HCT116 (cell line): ENCODE measurements at regions not wholly inside any gene's neighbourhood (a gene's known extent, or its start where the extent isn't known, plus 50 kb on each side); places are given as distances from the start of the nearest gene placed in this dataset.

ENCODE experiments used
- ATAC-seq: fragments of 200-7000 bp; cut with Tn5 transposase; 2 replicates; pipeline ENCODE4 v1.9.1; 2020; ENCODE audit warnings: mild to moderate bottlenecking, moderate library complexity
- BruUV-seq: library from RNA; stranded (reverse); fragments of 400-500 nt; replicated peaks from 2 replicates; lab custom pipeline; 2021; lab: Mats Ljungman, UMichigan
- CTCF ChIA-PET: fragments of 300-600 bp; sonication (Branson Sonifier 250); formaldehyde crosslinking; loops from one replicate; lab custom pipeline; 2021; ENCODE audit warnings: antibody characterized with exemption; lab: Charles Lee
- POLR2A ChIA-PET: fragments of 300-600, 350-600 bp; sonication (Branson Sonifier 250); formaldehyde crosslinking; loops from one replicate; lab custom pipeline; 2021; ENCODE audit warnings: antibody characterized with exemption; lab: Charles Lee
- RAD21 ChIA-PET, 2 experiments: fragments of 300-600 bp; sonication (Branson Sonifier 250); formaldehyde crosslinking; loops; one replicate each; lab custom pipeline; 2023; ENCODE audit warnings: low total read pairs in 2 of 2; ENCODE audit not compliant: uncharacterized antibody in 2 of 2, unreplicated experiment in 2 of 2, low non-redundant PET in 1 of 2; lab: Charles Lee
- DNase-seq: peaks from one replicate; pipeline ENCODE4 v3.0.0-alpha.2; 2010; ENCODE audit warnings: low read depth, low spot score
- H2AFZ ChIP-seq: fragments of 200-600 bp; shearing (Covaris generic), sonication (generic); 2 replicates; pipeline ENCODE4 v1.6.1; 2017; ENCODE audit warnings: low read depth, mixed run types, mixed read lengths, antibody characterized with exemption, low read length; ENCODE audit not compliant: poor library complexity, severe bottlenecking
- H3K27ac ChIP-seq: 2 replicates; pipeline ENCODE4 v1.5.1; 2012; ENCODE audit warnings: low read depth, low read length
- H3K27me3 ChIP-seq: fragments of 200-600 bp; sonication (generic); 2 replicates; pipeline ENCODE4 v1.6.1; 2016; ENCODE audit warnings: mixed run types, low read length, mixed read lengths; ENCODE audit not compliant: insufficient read depth
- H3K36me3 ChIP-seq, 2 experiments: fragments of 200-500 bp in 1 of 2; fragments of 200-600 bp in 1 of 2; sonication (Bioruptor generic) in 1 of 2; sonication (generic) in 1 of 2; 2 replicates each; pipeline versions ENCODE4 v1.5.1 to v1.6.1; 2014 to 2016; ENCODE audit warnings: low read length in 2 of 2, inconsistent platforms in 1 of 2, mixed read lengths in 1 of 2, mixed run types in 1 of 2; ENCODE audit not compliant: insufficient read depth in 2 of 2, control insufficient read depth in 1 of 2
- H3K4me1 ChIP-seq, 2 experiments: fragments of 200-600 bp in 1 of 2; sonication (generic) in 1 of 2; 2 replicates each; pipeline versions ENCODE4 v1.5.1 to v1.6.1; 2012 to 2017; ENCODE audit warnings: low read length in 2 of 2, inconsistent platforms in 1 of 2, mild to moderate bottlenecking in 1 of 2, mixed read lengths in 1 of 2, mixed run types in 1 of 2, moderate library complexity in 1 of 2; ENCODE audit not compliant: insufficient read depth in 2 of 2, control insufficient read depth in 1 of 2
- H3K4me2 ChIP-seq: fragments of 200-600 bp; sonication (generic); 2 replicates; pipeline ENCODE4 v1.6.1; 2017; ENCODE audit warnings: mixed run types, low read length, mixed read lengths
- H3K4me3 ChIP-seq, 2 experiments: fragments of 200-600 bp in 1 of 2; sonication (generic) in 1 of 2; replicated peaks in 1 of 2; 2 replicates each; pipeline ENCODE4 v1.5.1; 2011 to 2016; ENCODE audit warnings: low read length in 2 of 2, control low read depth in 1 of 2, low read depth in 1 of 2, mild to moderate bottlenecking in 1 of 2, mixed read lengths in 1 of 2, mixed run types in 1 of 2
- H3K79me2 ChIP-seq: fragments of 200-600 bp; sonication (generic); 2 replicates; pipeline ENCODE4 v1.6.1; 2017; ENCODE audit warnings: mild to moderate bottlenecking, mixed run types, low read length, moderate library complexity, mixed read lengths; ENCODE audit not compliant: insufficient read depth
- H3K9ac ChIP-seq: fragments of 200-600 bp; sonication (generic); 2 replicates; pipeline ENCODE4 v1.6.1; 2016; ENCODE audit warnings: low read length, mixed read lengths
- H3K9me2 ChIP-seq: fragments of 200-600 bp; sonication (generic), shearing (Covaris generic); 2 replicates; pipeline ENCODE4 v1.6.1; 2017; ENCODE audit warnings: mixed run types, mild to moderate bottlenecking, moderate library complexity; ENCODE audit not compliant: insufficient read depth
- H3K9me3 ChIP-seq, 2 experiments: fragments of 200-500 bp in 1 of 2; fragments of 200-600 bp in 1 of 2; sonication (Bioruptor generic) in 1 of 2; sonication (generic) in 1 of 2; 2 replicates each; pipeline ENCODE4 v1.6.1; 2014 to 2017; ENCODE audit warnings: low read length in 2 of 2, mixed read lengths in 2 of 2, inconsistent platforms in 1 of 2, low read depth in 1 of 2, mild to moderate bottlenecking in 1 of 2, mixed run types in 1 of 2, moderate library complexity in 1 of 2; ENCODE audit not compliant: control insufficient read depth in 1 of 2, insufficient read depth in 1 of 2
- H4K20me1 ChIP-seq: fragments of 200-600 bp; sonication (generic), shearing (Covaris generic); 2 replicates; pipeline ENCODE4 v1.6.1; 2017; ENCODE audit warnings: mixed run types, mild to moderate bottlenecking, moderate library complexity; ENCODE audit not compliant: insufficient read depth
- ATF3 ChIP-seq: IDR thresholded peaks from 2 replicates; pipeline ENCODE4 v1.6.1; 2012
- CBX3 ChIP-seq: IDR thresholded peaks from 2 replicates; pipeline ENCODE4 v1.6.1; 2012; ENCODE audit warnings: low read depth
- CEBPB ChIP-seq: IDR thresholded peaks from 2 replicates; pipeline ENCODE4 v1.6.1; 2012; ENCODE audit warnings: low read depth
- CTCF ChIP-seq, 3 experiments: fragments of 200-600 bp in 1 of 3; sonication (generic) in 1 of 3; IDR thresholded peaks in 2 of 3; conservative IDR thresholded peaks in 1 of 3; 2 replicates each; pipeline ENCODE4 v1.5.1; 2012 to 2017; ENCODE audit warnings: low read depth in 2 of 3, low read length in 2 of 3, antibody characterized with exemption in 1 of 3, borderline replicate concordance in 1 of 3, control low read depth in 1 of 3, mild to moderate bottlenecking in 1 of 3, mixed read lengths in 1 of 3, mixed run types in 1 of 3, moderate library complexity in 1 of 3; ENCODE audit not compliant: insufficient read depth in 1 of 3
- EGR1 ChIP-seq: IDR thresholded peaks from 2 replicates; pipeline ENCODE4 v1.6.1; 2012; ENCODE audit warnings: low read depth
- EZH2 ChIP-seq: fragments of 200-600 bp; sonication (generic); IDR thresholded peaks from 2 replicates; pipeline ENCODE4 v1.6.1; 2017; ENCODE audit warnings: antibody characterized with exemption, mixed run types
- JUND ChIP-seq: IDR thresholded peaks from 2 replicates; pipeline ENCODE4 v1.6.1; 2012
- MAX ChIP-seq: IDR thresholded peaks from 2 replicates; pipeline ENCODE4 v1.6.1; 2012
- POLR2A ChIP-seq: IDR thresholded peaks from 2 replicates; pipeline ENCODE4 v1.7.0; 2011; ENCODE audit warnings: borderline replicate concordance; ENCODE audit not compliant: insufficient read depth, insufficient read length; ENCODE audit errors: extremely low read depth
- POLR2AphosphoS5 ChIP-seq: IDR thresholded peaks from 2 replicates; pipeline ENCODE4 v1.6.1; 2011; ENCODE audit warnings: mild to moderate bottlenecking, low read depth, low read length, moderate library complexity
- RAD21 ChIP-seq: IDR thresholded peaks from 2 replicates; pipeline ENCODE4 v1.6.1; 2012; ENCODE audit warnings: low read depth, mild to moderate bottlenecking
- SRF ChIP-seq: IDR thresholded peaks from 2 replicates; pipeline ENCODE4 v1.6.1; 2012; ENCODE audit warnings: low read depth
- YY1 ChIP-seq: IDR thresholded peaks from 2 replicates; pipeline ENCODE4 v1.6.1; 2011; ENCODE audit warnings: low read length, low read depth, moderate library complexity, mild to moderate bottlenecking; ENCODE audit not compliant: insufficient replicate concordance; ENCODE audit errors: extremely low read depth
- ZBTB33 ChIP-seq: IDR thresholded peaks from 2 replicates; pipeline ENCODE4 v1.6.1; 2011; ENCODE audit warnings: mild to moderate bottlenecking, low read length, moderate library complexity; ENCODE audit not compliant: insufficient replicate concordance; ENCODE audit errors: extremely low read depth
- intact Hi-C: fragments of 100-400 bp; cut with micrococcal nuclease; formaldehyde crosslinking; loops from 2 replicates; pipeline ENCODE4 v1.10.0; 2022

- no peaks in the 10 kb centered on the region for H3K4me1 ChIP-seq
- no peaks in the 10 kb centered on the region for H3K9me3 ChIP-seq
- no peak overlapping the region for H3K27ac ChIP-seq
- DNase-seq: no peak
- H4K20me1 ChIP-seq: no peaks in the 10 kb centered on the region
- TF ChIP-seq EGR1: no peak
- no peak for TF ChIP-seq RAD21
- H2AFZ ChIP-seq: no peak overlapping the region
- H3K9me2 ChIP-seq: no peaks in the 10 kb centered on the region
- H3K27me3 ChIP-seq: peaks cover 95% of the 10 kb centered on the region
- intact Hi-C loops: no loop called here
- H3K4me2 ChIP-seq: no peak overlapping the region
- BruUV-seq: no TSS peak
- ChIA-PET POLR2A (no interaction called here), RAD21 (no interaction called here), CTCF (no interaction called here)
- H3K36me3 ChIP-seq: no peaks in the 10 kb centered on the region
- H3K4me3 ChIP-seq: no peak overlapping the region
- H3K79me2 ChIP-seq: no peaks in the 10 kb centered on the region
- ATAC-seq: no peak
- H3K9ac ChIP-seq: no peak overlapping the region
Measured at GRCh38 chr11:116539836-116540418, 232.9 kb downstream of the BUD13 start.

- Histone ChIP-seq H3K4me2 (no peak overlapping the region), H3K27ac (no peak overlapping the region), H3K9ac (no peak overlapping the region), H3K9me3 (no peaks in the 10 kb centered on the region), H2AFZ (no peak overlapping the region), H3K4me3 (no peak overlapping the region), H4K20me1 (no peaks in the 10 kb centered on the region), H3K79me2 (no peaks in the 10 kb centered on the region), H3K27me3 (peaks cover 95% of the 10 kb centered on the region), H3K9me2 (no peaks in the 10 kb centered on the region), H3K4me1 (no peaks in the 10 kb centered on the region), H3K36me3 (no peaks in the 10 kb centered on the region)
- ChIA-PET CTCF (no interaction called here), POLR2A (no interaction called here), RAD21 (no interaction called here)
- DNase-seq (no peak), ATAC-seq (no peak)
- no TSS peak for BruUV-seq
- intact Hi-C loops: no loop called here
- TF ChIP-seq RAD21 (no peak), POLR2A (no peak), CBX3 (no peak), YY1 (no peak), EGR1 (no peak), EZH2 (no peak), JUND (no peak), ATF3 (no peak), CEBPB (no peak), MAX (no peak), ZBTB33 (no peak), POLR2AphosphoS5 (no peak), SRF (no peak), CTCF (IDR thresholded peaks at IDR 0.05 in 2 of 3, conservative IDR thresholded peaks at IDR 0.05 in 1 of 3; ENCODE audit: borderline replicate concordance in 1 of 3, insufficient read depth in 1 of 3, low read depth in 2 of 3, low read length in 2 of 3) (no peak)
Measured at GRCh38 chr11:116539211-116539610, 233.6 kb downstream of the BUD13 start.
